OCI-LY7 (cell line): ENCODE measurements at regions not wholly inside any gene's neighbourhood (a gene's known extent, or its start where the extent isn't known, plus 50 kb on each side); places are given as distances from the start of the nearest gene placed in this dataset.

Experiments
- BruUV-seq: library from RNA; stranded (reverse); fragments of 400-500 nt; replicated peaks from 2 replicates; lab custom pipeline; 2021; lab: Mats Ljungman, UMichigan
- CTCF ChIA-PET: fragments of 300-600 bp; sonication (Branson Sonifier 250); formaldehyde crosslinking; loops from one replicate; lab custom pipeline; 2022; ENCODE audit warnings: antibody characterized with exemption; ENCODE audit not compliant: unreplicated experiment; lab: Charles Lee
- POLR2A ChIA-PET: fragments of 300-600 bp; sonication (Branson Sonifier 250); formaldehyde crosslinking; loops from one replicate; lab custom pipeline; 2022; ENCODE audit warnings: antibody characterized with exemption; lab: Charles Lee
- DNase-seq: peaks from one replicate; pipeline ENCODE4 v3.0.0-alpha.2; 2015; ENCODE audit warnings: low spot score
- H2AFZ ChIP-seq: fragments of 200-600 bp; sonication (generic), shearing (Covaris generic); 2 replicates; pipeline ENCODE4 v1.6.1; 2014; ENCODE audit warnings: mild to moderate bottlenecking, antibody characterized with exemption, low read length, moderate library complexity
- H3K27ac ChIP-seq: fragments of 200-600 bp; sonication (generic); 2 replicates; pipeline ENCODE4 v1.5.1; 2014; ENCODE audit warnings: mixed run types, low read depth, mild to moderate bottlenecking, moderate library complexity, low read length, inconsistent platforms; ENCODE audit not compliant: poor library complexity, severe bottlenecking
- H3K36me3 ChIP-seq: fragments of 200-600 bp; sonication (generic); 2 replicates; pipeline ENCODE4 v1.6.1; 2014; ENCODE audit warnings: mild to moderate bottlenecking, antibody characterized with exemption, low read length, moderate library complexity, mixed read lengths; ENCODE audit not compliant: insufficient read depth
- H3K4me1 ChIP-seq: fragments of 200-600 bp; sonication (generic); 2 replicates; pipeline ENCODE4 v1.5.1; 2014; ENCODE audit warnings: mild to moderate bottlenecking, low read length; ENCODE audit not compliant: insufficient read depth, poor library complexity, severe bottlenecking
- H3K4me2 ChIP-seq: fragments of 200-600 bp; sonication (generic); 2 replicates; pipeline ENCODE4 v1.6.1; 2014; ENCODE audit warnings: mild to moderate bottlenecking, low read length
- H3K4me3 ChIP-seq: fragments of 200-600 bp; sonication (generic); 2 replicates; pipeline ENCODE4 v1.5.1; 2014; ENCODE audit warnings: mild to moderate bottlenecking, low read depth, low read length; ENCODE audit not compliant: poor library complexity, severe bottlenecking
- H3K79me2 ChIP-seq: fragments of 200-600 bp; sonication (generic); 2 replicates; pipeline ENCODE4 v1.6.1; 2016; ENCODE audit warnings: low read depth, mild to moderate bottlenecking, low read length, moderate library complexity, mixed read lengths; ENCODE audit not compliant: insufficient read depth
- H3K9me2 ChIP-seq: fragments of 200-600 bp; sonication (generic); 2 replicates; pipeline ENCODE4 v1.6.1; 2016; ENCODE audit warnings: mild to moderate bottlenecking, low read length, mixed read lengths; ENCODE audit not compliant: insufficient read depth
- H3K9me3 ChIP-seq: fragments of 200-600 bp; sonication (generic); 2 replicates; pipeline ENCODE4 v1.6.1; 2014; ENCODE audit warnings: mild to moderate bottlenecking, mixed run types, low read length, mixed read lengths
- H4K20me1 ChIP-seq: fragments of 200-600 bp; sonication (generic); 2 replicates; pipeline ENCODE4 v1.6.1; 2014; ENCODE audit warnings: mild to moderate bottlenecking, antibody characterized with exemption, low read length, moderate library complexity, mixed read lengths; ENCODE audit not compliant: insufficient read depth
- EZH2phosphoT487 ChIP-seq: fragments of 200-600 bp; sonication (generic); IDR thresholded peaks from 2 replicates; pipeline ENCODE4 v1.6.1; 2018; ENCODE audit warnings: low read depth, borderline replicate concordance, mild to moderate bottlenecking, mixed run types, antibody characterized with exemption, low read length, moderate library complexity, mixed read lengths
- intact Hi-C: fragments of 100-400 bp; cut with micrococcal nuclease; formaldehyde crosslinking; loops from one replicate; pipeline ENCODE4 v1.10.0; 2022; ENCODE audit not compliant: unreplicated experiment
- TF ChIP-seq, protein P1 (sequence below): fragments of 200-600 bp; sonication (generic); conservative IDR thresholded peaks from 2 replicates; pipeline ENCODE4 v1.5.1; 2014; ENCODE audit warnings: mild to moderate bottlenecking, antibody characterized with exemption, low read length, moderate library complexity, mixed read lengths

DNA sequence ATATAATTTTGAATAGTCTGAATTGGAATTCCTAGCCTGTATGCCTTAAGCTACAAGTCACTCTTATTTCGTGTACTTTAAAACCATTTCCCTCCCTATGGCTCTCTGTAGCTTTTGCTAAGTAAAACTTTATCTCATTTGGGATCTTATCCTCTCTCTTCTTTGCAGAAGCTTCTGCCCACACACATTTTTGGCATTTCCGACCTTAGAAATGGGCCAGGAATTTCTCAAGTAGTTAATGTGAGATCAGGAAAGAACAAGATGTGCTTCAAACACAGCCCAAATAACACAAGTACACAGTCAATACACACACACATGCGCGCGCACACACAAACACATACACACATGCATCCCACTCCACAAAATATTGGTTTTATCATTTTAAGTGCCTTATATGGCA, 931.0 kb upstream of the MIR17HG start:
- intact Hi-C loops, result no loop called here
- Histone ChIP-seq H2AFZ (no peak overlapping the region), H3K4me2 (no peak overlapping the region), H3K79me2 (no peaks in the 10 kb centered on the region), H3K4me3 (no peak overlapping the region), H4K20me1 (no peaks in the 10 kb centered on the region), H3K4me1 (no peaks in the 10 kb centered on the region), H3K36me3 (no peaks in the 10 kb centered on the region), H3K9me2 (no peaks in the 10 kb centered on the region), H3K27ac (no peak overlapping the region), H3K9me3 (0 out of 2 replicates have a peak, but pooled peaks cover 7% of the 10 kb centered on the region)
- ChIA-PET CTCF (no interaction called here), POLR2A (interaction anchor here (0.7 to 2.5 kb wide), 2 partner anchors 10 to 283 kb away, joined by 3 to 8 read pairs; no protein-coding TSS in a partner anchor)
- no TSS peak for BruUV-seq
- TF ChIP-seq, protein P1, sequence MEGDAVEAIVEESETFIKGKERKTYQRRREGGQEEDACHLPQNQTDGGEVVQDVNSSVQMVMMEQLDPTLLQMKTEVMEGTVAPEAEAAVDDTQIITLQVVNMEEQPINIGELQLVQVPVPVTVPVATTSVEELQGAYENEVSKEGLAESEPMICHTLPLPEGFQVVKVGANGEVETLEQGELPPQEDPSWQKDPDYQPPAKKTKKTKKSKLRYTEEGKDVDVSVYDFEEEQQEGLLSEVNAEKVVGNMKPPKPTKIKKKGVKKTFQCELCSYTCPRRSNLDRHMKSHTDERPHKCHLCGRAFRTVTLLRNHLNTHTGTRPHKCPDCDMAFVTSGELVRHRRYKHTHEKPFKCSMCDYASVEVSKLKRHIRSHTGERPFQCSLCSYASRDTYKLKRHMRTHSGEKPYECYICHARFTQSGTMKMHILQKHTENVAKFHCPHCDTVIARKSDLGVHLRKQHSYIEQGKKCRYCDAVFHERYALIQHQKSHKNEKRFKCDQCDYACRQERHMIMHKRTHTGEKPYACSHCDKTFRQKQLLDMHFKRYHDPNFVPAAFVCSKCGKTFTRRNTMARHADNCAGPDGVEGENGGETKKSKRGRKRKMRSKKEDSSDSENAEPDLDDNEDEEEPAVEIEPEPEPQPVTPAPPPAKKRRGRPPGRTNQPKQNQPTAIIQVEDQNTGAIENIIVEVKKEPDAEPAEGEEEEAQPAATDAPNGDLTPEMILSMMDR, result no peak
- no peak for TF ChIP-seq EZH2phosphoT487
- no peak for DNase-seq

DNA sequence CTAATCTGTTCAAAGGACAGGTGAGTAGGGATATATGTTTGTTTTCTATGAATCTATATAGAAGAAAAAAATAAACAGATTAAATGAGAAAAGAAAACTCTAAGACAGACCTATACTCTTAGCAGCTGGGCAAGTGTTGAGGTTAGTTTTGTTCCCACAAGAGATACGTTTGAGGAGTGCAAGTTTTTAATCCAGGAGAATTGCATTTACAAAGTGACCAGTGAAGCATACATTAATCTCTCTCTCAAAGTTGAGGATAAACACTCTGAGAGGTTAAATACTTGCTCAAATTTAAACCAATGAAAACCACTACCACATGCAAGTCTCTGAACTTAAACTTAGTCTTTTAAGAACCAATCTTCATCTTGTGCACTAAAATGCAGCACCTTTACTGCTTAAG, 930.5 kb upstream of the MIR17HG start:
- ChIA-PET POLR2A (interaction anchor here (0.6 to 2.5 kb wide), 3 partner anchors 11 to 623 kb away, joined by 3 to 8 read pairs (median 4); no protein-coding TSS in a partner anchor), CTCF (no interaction called here)
- H3K79me2 ChIP-seq, result no peaks in the 10 kb centered on the region
- H3K4me3 ChIP-seq, result no peak overlapping the region
- DNase-seq, result no peak
- no peak overlapping the region for H3K4me2 ChIP-seq
- 0 out of 2 replicates have a peak, but pooled peaks cover 7% of the 10 kb centered on the region for H3K9me3 ChIP-seq
- no peaks in the 10 kb centered on the region for H4K20me1 ChIP-seq
- no peak for TF ChIP-seq EZH2phosphoT487
- TF ChIP-seq, protein P1, result no peak
- intact Hi-C loops, result no loop called here
- H3K36me3 ChIP-seq, result no peaks in the 10 kb centered on the region
- H3K4me1 ChIP-seq, result no peaks in the 10 kb centered on the region
- no peak overlapping the region for H2AFZ ChIP-seq
- BruUV-seq, result no TSS peak
- H3K27ac ChIP-seq, result no peak overlapping the region
- H3K9me2 ChIP-seq, result no peaks in the 10 kb centered on the region

- BruUV-seq, result no TSS peak
- H3K36me3 ChIP-seq, result no peaks in the 10 kb centered on the region
- no peaks in the 10 kb centered on the region for H3K79me2 ChIP-seq
- no peak for TF ChIP-seq EZH2phosphoT487
- TF ChIP-seq, protein P1, result peak; percentile 30; the same call in 1 of the 2 replicates
- H3K4me1 ChIP-seq, result no peaks in the 10 kb centered on the region
- 0 out of 2 replicates have a peak, but pooled peaks cover 7% of the 10 kb centered on the region for H3K9me3 ChIP-seq
- intact Hi-C loops, result no loop called here
- H3K9me2 ChIP-seq, result no peaks in the 10 kb centered on the region
- no peaks in the 10 kb centered on the region for H4K20me1 ChIP-seq
- no peak overlapping the region for H3K4me3 ChIP-seq
- no peak for DNase-seq
- POLR2A ChIA-PET, result interaction anchor here (0.6 to 1.2 kb wide), 2 partner anchors 9 to 477 kb away, joined by 4 to 5 read pairs; no protein-coding TSS in a partner anchor
- no peak overlapping the region for H2AFZ ChIP-seq
- H3K27ac ChIP-seq, result no peak overlapping the region
- CTCF ChIA-PET, result no interaction called here
- H3K4me2 ChIP-seq, result no peak overlapping the region
Observed at GRCh38 chr13:90420683-90421082, 926.8 kb upstream of the MIR17HG start.
